ENCODE measurements at regions not wholly inside any gene's neighbourhood (a gene's known extent, or its start where the extent isn't known, plus 50 kb on each side); places are given as distances from the start of the nearest gene placed in this dataset.
"Not testable (repeated sequence)": the region's sequence is repeated elsewhere in the genome, so short reads cannot be mapped to it uniquely, and the experiment has no call there.

DNA sequence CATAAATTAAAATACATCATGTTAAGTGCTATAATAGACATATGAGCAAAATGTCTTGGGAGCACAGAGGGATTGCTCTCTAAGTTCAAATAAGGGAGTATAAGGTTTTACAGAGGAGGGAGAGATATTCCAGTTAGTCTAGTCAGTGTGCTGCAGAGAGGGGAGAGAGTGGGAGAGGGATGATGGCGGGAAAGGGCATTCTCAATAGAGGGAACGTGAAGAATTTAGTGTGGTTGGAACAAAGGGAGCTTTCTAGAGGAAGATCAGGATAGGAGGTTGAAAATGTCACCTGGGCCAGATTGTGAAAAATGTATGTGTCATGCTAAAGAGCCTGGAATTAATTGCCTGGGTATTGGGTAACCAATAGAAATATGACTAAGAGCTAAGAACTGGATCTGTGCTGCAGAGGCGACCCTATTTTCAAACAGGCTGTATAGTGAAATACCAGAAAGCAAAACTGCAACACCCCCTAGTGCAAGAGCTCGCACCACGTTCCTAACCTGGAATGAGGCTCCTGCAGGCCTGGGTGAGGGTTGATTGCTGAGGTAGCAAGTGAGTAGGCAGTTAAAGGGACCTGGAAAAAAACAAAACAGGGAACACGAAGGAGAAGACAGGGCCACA, 791.8 kb upstream of the C9orf72 start:
- DNase-seq = no peak

DNA sequence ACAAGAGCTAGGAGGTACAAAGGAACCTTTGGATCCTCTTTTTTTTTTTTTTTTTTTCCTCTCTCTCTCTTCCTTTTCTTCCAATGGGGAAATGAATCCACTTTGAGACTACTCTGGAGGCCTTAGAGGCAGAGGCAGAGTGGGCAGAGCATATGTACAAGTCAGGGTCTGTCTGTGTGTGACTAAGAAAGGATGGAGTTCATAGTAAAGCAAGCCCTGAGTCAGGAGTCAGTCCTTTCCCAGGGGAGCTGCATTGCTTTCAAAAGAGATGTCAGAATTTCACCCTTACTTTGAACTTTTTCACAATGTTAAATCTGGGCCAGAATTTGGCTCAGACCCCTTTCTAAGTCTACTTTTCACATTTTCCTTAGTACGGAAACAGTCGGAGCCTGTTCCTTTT, 792.4 kb upstream of the C9orf72 start:
- no peak for DNase-seq

DNA sequence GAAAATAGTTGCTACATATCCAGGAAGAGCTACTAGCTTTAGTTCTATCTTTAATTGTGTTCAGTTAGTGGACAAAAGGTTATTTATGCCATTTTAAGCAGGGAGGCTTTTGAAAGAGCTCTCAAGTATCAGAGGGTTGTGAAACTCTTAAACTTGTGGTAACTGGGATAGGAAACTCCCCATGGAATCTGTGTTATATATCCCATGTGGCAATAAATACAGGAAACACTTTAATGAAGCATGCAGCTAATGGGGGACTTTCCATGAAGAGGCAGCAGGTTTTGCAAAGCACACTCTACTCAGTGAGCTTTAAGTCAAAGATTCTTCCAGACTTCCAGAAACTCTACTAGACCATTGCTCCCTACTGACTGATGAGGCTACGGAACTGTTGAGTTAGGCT, 805.0 kb upstream of the C9orf72 start:
- no peak for DNase-seq

DNA sequence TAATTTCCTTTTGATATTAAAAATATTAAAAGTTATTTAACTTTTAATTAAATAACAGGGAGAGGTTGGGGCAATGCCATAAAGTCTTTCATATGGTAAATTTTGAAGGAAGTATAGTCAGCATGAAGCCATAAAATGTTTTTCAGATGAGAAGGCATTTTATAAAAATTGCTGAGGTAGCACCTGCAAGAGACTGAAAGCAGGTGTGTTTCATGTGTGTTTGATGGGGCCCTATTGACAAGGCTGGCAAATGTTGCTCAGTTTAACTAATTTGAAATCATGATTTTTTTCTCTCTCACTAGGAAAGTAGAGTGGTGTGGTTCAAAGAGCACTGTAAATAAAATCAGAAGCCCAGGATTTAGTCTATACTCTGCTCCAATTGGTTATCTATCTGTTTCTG, 805.8 kb upstream of the C9orf72 start:
- DNase-seq = no peak

DNA sequence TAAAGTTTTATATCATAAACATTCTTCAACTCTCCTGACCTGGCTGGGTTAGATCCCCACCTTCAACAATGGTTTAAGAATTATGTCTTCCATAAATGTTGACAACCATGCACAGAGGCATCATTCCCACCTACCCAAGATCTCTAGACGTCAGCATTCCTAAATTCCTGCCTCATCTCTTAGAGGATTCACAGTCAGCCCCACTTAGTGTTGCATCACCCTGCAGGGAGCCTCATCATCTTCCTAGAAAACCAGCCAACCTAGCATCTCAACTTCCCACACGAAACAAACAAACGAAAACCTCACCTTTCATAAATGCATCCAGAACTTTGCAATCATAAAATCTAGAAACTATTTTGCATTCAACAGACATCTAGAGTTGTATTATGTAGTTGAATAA, 816.1 kb upstream of the C9orf72 start:
- no peak for DNase-seq

DNA sequence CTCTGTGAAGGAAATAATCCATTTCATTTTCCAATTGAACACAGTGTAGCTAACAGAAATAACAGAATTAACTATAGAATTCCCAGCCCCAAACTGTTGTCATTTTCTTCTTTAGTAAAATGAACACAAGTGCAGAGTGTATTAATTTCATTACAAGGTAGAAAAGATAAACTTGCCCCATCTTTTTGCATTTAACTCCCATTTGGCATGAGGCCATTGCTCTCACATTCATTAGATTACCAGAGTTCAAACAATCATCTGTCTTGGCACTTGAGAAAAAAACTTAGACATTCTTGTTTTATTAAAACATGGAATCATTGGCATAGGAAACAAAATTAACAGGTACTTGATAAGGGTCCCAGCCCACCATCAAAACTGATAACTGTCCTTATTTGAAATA, 821.5 kb upstream of the C9orf72 start:
- no peak for DNase-seq

DNA sequence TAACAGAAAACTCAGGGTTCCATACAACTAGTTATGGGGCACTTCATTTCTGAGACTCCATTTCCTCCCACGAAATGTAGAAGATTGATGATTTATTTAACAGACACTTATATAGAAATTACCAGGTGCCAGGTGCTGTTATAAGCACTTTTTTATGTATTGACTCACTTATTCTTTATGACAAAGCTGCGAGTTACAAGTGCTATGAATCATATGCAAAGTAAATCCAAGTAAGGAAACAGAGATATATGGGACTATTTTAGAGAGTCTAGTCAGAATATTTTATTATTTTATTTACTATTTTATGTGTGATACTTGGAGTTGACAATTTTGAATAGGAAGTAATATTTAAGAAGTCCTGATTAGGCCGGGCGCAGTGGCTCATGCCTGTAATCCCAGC, 822.8 kb upstream of the C9orf72 start:
- DNase-seq = no peak

DNA sequence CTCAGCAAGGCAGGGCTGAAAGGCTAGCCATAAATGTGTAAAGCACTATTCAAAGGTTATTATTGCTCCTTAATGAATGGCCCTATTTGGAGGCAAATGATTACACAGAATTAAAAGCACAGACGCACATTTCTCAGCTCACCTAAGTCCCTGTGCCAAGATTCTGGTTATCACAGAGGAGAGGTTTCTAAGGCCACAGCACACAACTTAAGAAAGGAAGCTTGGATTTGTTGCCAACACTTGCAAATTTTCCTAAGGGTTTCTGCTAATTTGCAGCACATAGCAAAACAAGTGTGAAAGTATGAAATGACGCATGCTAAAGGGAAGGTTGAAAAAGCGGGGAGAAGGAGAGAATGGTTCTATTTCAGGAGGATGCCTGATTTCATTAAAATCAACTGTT, 834.1 kb upstream of the C9orf72 start:
- DNase-seq = no peak

- DNase-seq = no peak
Observed at GRCh38 chr9:28409919-28410318, 836.6 kb upstream of the C9orf72 start.

- no peak for DNase-seq
Observed at GRCh38 chr9:28410411-28410810, 837.1 kb upstream of the C9orf72 start.

- no peak for DNase-seq
Observed at GRCh38 chr9:28413471-28413870, 840.2 kb upstream of the C9orf72 start.

- no peak for DNase-seq
Observed at GRCh38 chr9:28423255-28423654, 850.0 kb upstream of the C9orf72 start.

GRCh38 chr9:28435456-28435855, 862.2 kb upstream of the C9orf72 start:
- DNase-seq = no peak

DNA sequence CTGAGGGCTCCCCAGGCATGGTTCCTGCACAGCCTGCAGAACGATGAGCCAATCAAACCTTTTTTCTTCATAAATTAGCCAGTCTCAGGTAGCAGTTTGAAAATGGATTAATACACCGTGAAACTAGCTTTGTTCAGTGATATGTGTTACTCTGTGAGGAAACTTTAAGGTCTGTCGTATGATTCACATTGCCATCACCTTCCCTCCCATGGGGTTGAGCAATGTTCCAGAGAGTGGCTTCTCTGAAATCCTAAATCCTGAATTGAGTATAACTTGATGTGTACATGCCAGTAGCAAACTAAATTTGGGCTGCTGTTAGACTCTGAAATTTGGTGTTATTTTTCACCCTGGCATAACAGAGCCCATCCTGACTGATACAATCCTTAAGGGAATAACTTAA, 866.4 kb upstream of the C9orf72 start:
- no peak for DNase-seq

GRCh38 chr9:28443461-28443860, 870.2 kb upstream of the C9orf72 start:
- no peak for DNase-seq

GRCh38 chr9:28444637-28445036, 871.4 kb upstream of the C9orf72 start:
- no peak for DNase-seq

DNA sequence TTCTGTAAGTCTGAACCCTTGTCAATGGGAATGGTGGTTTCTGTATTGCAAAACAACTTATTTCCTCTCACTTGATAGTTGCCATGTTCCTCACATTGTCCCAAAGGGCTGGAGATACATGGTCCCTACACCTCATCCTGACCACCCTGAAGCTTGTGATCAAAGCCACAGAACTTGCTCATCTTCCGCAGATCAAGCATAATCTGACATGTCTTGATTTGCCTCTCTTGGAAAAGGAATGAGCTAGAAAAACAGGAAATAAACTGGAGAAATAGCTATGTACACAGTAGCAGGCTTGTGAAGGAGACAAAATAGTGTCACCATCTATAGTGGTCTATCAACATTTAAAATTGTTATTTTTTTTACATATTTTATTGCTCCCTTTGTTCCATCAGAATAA, 871.9 kb upstream of the C9orf72 start:
- no peak for DNase-seq

DNA sequence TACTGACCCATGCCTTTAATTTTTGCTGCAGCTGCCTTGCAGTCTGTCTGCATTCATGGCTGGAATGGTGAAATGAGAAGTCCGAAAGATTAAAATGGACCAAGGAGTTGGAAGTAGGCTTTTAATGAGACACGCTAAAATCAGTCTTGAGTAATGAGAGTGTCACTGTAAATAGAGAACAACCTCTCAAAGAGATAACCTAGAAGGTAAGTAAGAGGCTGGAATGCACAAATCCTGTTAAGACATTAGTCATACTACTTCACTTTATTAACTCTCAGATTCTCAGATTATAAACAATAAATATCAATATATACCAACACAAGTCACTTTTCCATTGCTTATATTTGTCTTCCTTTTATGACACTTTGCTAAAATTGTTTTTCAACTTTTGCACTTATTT, 880.6 kb upstream of the C9orf72 start:
- DNase-seq = no peak

DNA sequence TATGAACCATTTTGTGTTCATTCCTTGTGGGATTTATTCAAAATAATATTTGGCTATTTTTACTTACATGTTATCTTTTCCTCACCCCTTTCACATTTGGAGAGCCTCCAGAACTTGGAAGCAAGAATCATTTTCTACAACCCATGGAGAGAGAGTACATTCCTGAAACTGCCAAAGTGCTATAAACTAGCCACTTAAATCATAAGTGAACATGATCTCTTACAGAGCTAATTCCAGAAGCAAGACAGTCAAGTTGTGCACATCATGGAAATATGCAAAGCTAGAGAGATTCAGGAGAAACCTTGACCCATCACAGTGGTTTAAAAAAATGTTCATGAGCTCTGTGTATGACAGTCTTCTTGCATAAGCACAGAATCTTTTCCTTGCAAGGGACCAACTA, 883.6 kb upstream of the C9orf72 start:
- no peak for DNase-seq

DNA sequence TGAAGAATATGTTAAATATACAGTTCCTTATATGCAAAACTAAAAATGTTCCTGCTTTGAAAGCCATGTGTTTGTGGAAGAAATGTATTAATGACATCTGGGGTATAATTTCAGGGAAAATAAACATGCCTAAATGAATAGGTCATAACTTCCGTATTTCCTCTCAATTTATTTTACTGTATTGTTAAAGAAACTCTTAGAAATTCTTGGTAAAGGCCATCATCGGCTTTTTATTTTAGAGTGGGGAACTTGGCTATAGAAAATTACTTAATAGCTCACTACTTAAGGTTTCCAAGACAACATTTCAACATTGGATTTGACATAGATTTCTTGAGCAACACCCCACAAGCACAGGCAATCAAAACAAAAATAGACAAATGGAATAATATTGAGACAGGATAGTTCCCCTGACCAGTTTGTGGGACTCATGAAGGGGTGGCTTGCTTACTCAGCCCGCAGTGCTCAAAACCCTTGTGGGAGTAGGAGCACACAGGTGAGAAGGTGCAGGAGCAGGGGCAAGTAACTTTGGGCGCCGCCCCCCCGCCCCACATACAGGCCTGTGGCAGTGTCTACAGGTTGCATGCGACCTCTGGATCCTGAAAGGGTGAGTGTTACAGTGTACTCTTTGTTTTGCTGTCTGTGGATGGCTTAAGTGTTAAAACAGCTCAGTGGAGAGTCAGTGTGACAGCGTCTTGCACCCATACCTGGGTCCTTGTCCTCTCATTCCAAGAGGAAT, 891.4 kb upstream of the C9orf72 start:
- DNase-seq = no peak

DNA sequence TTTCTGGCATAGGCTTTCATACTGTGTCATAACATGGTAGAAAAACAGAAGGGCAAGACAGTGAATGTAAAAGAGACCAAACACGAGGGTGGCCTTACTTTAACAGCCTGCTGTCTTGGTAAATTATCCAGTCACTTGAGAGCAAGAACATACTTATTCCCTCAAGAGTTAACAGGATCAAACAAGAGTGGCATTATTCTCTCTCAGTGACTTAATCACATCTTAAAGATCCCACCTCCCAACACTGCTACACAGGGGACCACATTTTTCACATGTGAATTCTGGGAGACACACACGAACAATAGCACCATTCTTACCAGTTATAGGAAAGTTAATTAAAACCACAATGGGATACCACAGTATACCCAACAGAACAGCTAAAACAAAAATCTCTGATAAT, 898.0 kb upstream of the C9orf72 start:
- no peak for DNase-seq

DNA sequence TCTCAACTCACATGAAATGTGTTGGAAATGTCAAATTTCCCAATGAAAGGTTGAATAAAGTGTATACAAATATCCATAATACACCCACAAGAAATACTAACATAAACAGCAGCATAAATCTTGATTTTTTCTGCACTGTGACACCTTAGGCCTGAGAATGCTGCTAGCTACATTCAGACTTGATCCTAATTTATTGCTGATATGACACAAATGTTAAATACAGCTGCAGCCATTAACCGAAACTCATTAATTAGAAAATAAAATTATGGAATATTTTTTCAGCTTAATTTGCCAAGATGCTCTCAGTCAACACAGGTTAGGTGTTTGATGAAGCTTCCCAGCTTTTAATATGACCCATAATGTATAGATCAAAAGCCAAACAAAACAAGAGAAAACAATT, 914.3 kb upstream of the C9orf72 start:
- no peak for DNase-seq

DNA sequence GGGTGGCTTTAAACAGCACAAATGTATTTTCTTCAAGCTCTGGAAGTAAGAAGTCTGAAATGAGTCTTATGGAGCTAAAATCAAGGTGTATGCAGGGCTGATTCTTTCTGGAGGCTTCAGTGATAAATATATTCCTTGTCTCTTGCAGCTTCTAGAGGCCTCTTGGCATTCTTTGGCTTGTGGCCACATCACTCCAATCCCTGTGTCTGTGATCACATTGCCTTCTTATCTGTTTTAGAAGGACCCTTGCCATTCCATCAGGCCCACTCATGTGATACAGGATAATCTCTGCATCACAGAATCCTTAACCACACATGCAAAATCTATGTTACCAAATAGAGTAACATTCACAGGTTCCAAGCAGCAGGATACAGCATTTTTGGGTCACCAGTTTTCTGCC, 917.8 kb upstream of the C9orf72 start:
- DNase-seq = no peak

GRCh38 chr9:28498168-28498567, 924.9 kb upstream of the C9orf72 start:
- not testable (repeated sequence) for DNase-seq

DNA sequence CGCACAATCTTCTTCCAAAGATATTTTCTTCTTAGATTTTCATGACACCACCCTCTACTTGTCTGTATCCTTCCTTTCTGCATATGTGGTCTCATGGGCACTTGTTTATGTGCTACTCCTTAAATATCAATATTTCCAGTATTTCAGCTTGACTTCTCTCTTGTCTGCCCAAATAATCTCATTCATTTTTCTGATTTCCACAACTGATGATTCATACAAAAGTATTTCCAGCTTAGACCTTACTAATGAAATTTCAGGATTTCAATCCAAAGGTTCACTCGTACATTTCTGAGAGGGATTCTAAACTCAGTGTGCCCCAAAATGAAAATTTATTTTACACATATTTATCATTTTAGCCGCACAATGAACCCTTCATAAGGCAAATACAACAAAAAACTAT, 928.9 kb upstream of the C9orf72 start:
- no peak for DNase-seq

Data from activated CD4-positive, CD25-positive, alpha-beta regulatory T cell treated with anti-CD3 and anti-CD28 coated beads, Interleukin-2, amount 50 U/mL, for 72 hours (primary cell).